ENCODE measurements at regions not wholly inside any gene's neighbourhood (a gene's known extent, or its start where the extent isn't known, plus 50 kb on each side); places are given as distances from the start of the nearest gene placed in this dataset.
"Not testable (repeated sequence)": the region's sequence is repeated elsewhere in the genome, so short reads cannot be mapped to it uniquely, and the experiment has no call there.

GRCh38 chr2:145792745-145793144 lies 1272.8 kb upstream of the ZEB2 start:
- DNase-seq, result no peak

GRCh38 chr2:145789636-145790035 lies 1269.7 kb upstream of the ZEB2 start:
- DNase-seq, result no peak

GRCh38 chr2:145787597-145788361 lies 1267.9 kb upstream of the ZEB2 start:
- DNase-seq, result not testable (repeated sequence)

- not testable (repeated sequence) for DNase-seq
These were observed 1262.7 kb upstream of the ZEB2 start for GRCh38 chr2:145782607-145783006.

GRCh38 chr2:145777914-145778313 lies 1258.0 kb upstream of the ZEB2 start:
- no peak for DNase-seq

GRCh38 chr2:145777297-145777696 lies 1257.4 kb upstream of the ZEB2 start:
- no peak for DNase-seq

GRCh38 chr2:145775591-145775990 lies 1255.7 kb upstream of the ZEB2 start:
- no peak for DNase-seq

GRCh38 chr2:145771525-145771924 lies 1251.6 kb upstream of the ZEB2 start:
- peak; percentile 49 for DNase-seq

GRCh38 chr2:145769011-145769716 lies 1249.2 kb upstream of the ZEB2 start:
- DNase-seq, result peak; percentile 50

GRCh38 chr2:145765874-145766273 lies 1246.0 kb upstream of the ZEB2 start:
- DNase-seq, result no peak

GRCh38 chr2:145764631-145765030 lies 1244.7 kb upstream of the ZEB2 start:
- DNase-seq, result no peak

- DNase-seq, result no peak
These were observed 1241.1 kb upstream of the ZEB2 start for GRCh38 chr2:145760781-145761649.

GRCh38 chr2:145759228-145759915 lies 1239.5 kb upstream of the ZEB2 start:
- DNase-seq, result no peak

- no peak for DNase-seq
These were observed 1237.8 kb upstream of the ZEB2 start for GRCh38 chr2:145757503-145758246.

- no peak for DNase-seq
These were observed 1235.3 kb upstream of the ZEB2 start for GRCh38 chr2:145755019-145755837.

- peak; percentile 41 for DNase-seq
These were observed 1234.0 kb upstream of the ZEB2 start for GRCh38 chr2:145753966-145754365.

GRCh38 chr2:145753041-145753608 lies 1233.2 kb upstream of the ZEB2 start:
- DNase-seq, result no peak

- peak; percentile 93 for DNase-seq
These were observed 1232.3 kb upstream of the ZEB2 start for GRCh38 chr2:145752091-145752806.

GRCh38 chr2:145751629-145752028 lies 1231.7 kb upstream of the ZEB2 start:
- peak; percentile 64 for DNase-seq

GRCh38 chr2:145751155-145751554 lies 1231.2 kb upstream of the ZEB2 start:
- DNase-seq, result peak; percentile 74

Measured in hematopoietic multipotent progenitor cell treated with erythropoietin and hydrocortisone succinate and interleukin-3 and kit ligand, for 6 days (in vitro differentiated cells).